Adrenal gland (tissue), 5 donors: ENCODE measurements at regions not wholly inside any gene's neighbourhood (a gene's known extent, or its start where the extent isn't known, plus 50 kb on each side); places are given as distances from the start of the nearest gene placed in this dataset.

Experiments
- POLR2A ChIP-seq, 2 donors: fragments of 450-650 bp; IDR thresholded peaks; one replicate each; pipeline ENCODE4 v1.6.1; 2017; ENCODE audit warnings: antibody characterized with exemption in 2 of 2, mild to moderate bottlenecking in 2 of 2, moderate library complexity in 1 of 2
- TF ChIP-seq, protein P1 (sequence below), 6 experiments: fragments of 450-650 bp in 4 of 6; fragments of 200-600 bp in 2 of 6; sonication (generic) in 1 of 6; IDR thresholded peaks; 1 replicate in 5 of 6; 2 replicates in 1 of 6; pipeline versions ENCODE4 v1.5.1 to v1.8.0; 2016 to 2021; ENCODE audit warnings: antibody characterized with exemption in 6 of 6, mild to moderate bottlenecking in 2 of 6, moderate library complexity in 1 of 6
- donor health status: DM: no; HTN: no; CAD: no.

DNA sequence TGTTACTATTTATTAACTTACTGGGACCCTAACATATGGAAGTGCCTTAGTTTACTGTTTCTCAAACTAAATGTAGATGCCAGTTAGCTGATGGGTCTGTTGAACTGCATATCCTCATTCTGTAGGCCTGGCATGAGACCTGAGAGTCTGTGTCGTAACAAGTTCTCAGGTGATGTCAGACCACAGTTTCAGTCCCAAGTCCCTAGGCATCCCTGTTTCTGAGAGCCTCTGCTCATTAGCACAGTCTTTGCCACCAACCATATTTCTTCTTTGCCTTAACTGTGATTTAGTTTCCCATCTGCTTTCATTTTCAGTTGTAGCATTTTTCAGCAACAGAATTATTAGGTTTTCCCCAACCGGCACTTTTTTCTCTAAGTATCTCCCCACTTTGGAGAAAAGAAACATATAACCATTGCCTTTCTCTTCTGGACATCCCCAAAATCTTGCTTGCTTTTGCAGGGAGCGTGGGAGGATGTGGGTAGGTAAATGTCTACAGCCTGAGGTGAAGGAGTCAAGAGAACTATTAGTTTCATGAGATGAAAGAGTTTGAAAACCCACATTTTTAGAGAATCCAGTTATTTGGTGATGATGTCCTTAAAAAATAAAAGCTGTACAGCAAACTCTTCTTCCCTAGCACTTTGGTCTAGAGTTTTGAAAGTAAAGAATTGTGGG is 74.6 kb downstream of the NUDT12 start:
- TF ChIP-seq, protein P1, sequence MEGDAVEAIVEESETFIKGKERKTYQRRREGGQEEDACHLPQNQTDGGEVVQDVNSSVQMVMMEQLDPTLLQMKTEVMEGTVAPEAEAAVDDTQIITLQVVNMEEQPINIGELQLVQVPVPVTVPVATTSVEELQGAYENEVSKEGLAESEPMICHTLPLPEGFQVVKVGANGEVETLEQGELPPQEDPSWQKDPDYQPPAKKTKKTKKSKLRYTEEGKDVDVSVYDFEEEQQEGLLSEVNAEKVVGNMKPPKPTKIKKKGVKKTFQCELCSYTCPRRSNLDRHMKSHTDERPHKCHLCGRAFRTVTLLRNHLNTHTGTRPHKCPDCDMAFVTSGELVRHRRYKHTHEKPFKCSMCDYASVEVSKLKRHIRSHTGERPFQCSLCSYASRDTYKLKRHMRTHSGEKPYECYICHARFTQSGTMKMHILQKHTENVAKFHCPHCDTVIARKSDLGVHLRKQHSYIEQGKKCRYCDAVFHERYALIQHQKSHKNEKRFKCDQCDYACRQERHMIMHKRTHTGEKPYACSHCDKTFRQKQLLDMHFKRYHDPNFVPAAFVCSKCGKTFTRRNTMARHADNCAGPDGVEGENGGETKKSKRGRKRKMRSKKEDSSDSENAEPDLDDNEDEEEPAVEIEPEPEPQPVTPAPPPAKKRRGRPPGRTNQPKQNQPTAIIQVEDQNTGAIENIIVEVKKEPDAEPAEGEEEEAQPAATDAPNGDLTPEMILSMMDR (IDR thresholded peaks at IDR 0.05) = no peak
- TF ChIP-seq POLR2A (IDR thresholded peaks at IDR 0.05) = no peak
